GM19043 (cell line): ENCODE measurements at regions not wholly inside any gene's neighbourhood (a gene's known extent, or its start where the extent isn't known, plus 50 kb on each side); places are given as distances from the start of the nearest gene placed in this dataset.
A peak's percentile ranks its signal among the peaks of the same experiment; 100 is the strongest.

ENCODE experiments used
- ATAC-seq: cut with Tn5 transposase; IDR thresholded peaks from one replicate; pipeline ENCODE4 v1.9.1; 2021; ENCODE audit warnings: low read depth; ENCODE audit not compliant: unreplicated experiment

GRCh38 chr11:88448131-88448670 is 110.7 kb upstream of the CTSC start:
- ATAC-seq = no peak

DNA sequence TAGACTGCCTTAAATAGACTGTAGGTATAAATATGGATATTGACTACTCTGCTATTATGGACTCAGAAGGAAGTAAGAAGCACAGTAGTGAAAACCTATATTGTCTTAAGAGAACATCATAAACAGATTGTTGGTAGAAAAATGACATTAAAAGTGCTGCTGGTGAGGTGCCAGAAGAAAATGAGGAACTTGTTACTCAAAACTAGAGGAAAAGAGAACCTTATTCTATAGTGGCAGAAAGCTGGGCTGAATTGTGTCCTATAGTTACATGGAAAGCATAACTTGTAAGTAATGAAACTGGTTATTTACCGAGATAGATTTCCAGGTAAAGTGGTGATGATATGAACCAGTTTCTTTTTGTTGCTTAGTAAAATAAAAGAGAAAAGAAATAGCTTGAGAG is 109.7 kb upstream of the CTSC start:
- no peak for ATAC-seq

GRCh38 chr11:88439356-88439755 is 101.8 kb upstream of the CTSC start:
- ATAC-seq = no peak

- ATAC-seq = no peak
Measured at GRCh38 chr11:88438721-88439120, 101.2 kb upstream of the CTSC start.

DNA sequence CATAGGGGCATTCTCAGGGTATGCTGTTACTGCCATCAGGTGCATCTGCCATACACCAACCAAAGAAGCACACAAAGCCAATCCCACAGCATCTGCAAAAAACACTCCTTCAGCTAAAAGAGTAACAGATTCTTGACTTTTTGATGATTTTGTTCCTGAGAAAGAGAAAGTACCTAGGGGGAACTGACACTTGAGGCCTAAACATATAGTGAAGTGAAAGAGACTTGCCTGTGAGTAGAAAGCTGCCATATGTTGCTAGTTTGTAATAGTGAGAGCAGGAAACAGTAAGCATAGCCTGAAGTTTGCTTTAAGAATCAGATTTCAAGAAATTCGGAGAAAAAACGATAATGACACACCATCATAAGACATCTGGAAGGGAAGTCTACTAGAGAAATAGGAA is 97.9 kb upstream of the CTSC start:
- peak; percentile 98 for ATAC-seq

- no peak for ATAC-seq
Measured at GRCh38 chr11:88434333-88434976, 96.9 kb upstream of the CTSC start.

- ATAC-seq = no peak
Measured at GRCh38 chr11:88433536-88434230, 96.1 kb upstream of the CTSC start.

GRCh38 chr11:88431675-88432341 is 94.3 kb upstream of the CTSC start:
- ATAC-seq = no peak

GRCh38 chr11:88428959-88429358 is 91.4 kb upstream of the CTSC start:
- ATAC-seq = no peak

DNA sequence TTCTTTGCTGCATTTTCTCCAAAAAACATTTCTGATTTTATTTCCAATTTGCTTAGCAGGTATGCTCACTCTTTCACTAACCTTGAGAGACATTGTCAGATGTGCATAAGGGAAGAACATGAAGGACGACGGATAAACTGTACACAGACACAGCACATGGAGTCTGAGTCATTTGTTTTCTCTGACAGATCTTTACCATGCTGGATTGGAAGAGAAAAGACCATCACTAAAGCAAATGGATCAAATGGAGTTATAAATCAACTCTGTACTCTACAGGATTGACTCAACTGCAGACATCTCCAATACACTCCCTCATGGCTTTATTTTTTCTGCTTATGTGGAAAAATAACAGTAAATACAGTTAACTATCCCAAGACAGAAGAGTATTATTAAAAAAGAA is 90.2 kb upstream of the CTSC start:
- ATAC-seq = no peak

DNA sequence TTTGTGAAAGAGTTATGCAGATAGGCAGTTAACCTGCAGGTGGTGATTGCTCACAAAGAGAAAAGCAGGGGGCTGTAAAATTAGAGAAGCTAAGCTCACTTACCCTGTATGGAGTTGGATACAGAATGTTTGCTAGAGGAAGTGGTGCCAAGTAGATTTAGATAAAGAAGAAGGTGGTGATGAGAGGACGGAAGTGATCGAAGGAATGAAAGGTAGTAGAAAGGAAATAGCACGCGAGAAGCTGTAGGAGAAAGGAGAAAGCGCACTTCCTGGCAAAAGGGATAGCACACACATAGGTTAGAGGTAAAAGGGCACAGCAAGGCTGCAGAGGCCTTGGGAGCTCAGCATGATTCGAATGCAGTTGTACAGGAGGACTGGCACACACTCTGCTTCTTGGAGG is 87.3 kb upstream of the CTSC start:
- no peak for ATAC-seq

DNA sequence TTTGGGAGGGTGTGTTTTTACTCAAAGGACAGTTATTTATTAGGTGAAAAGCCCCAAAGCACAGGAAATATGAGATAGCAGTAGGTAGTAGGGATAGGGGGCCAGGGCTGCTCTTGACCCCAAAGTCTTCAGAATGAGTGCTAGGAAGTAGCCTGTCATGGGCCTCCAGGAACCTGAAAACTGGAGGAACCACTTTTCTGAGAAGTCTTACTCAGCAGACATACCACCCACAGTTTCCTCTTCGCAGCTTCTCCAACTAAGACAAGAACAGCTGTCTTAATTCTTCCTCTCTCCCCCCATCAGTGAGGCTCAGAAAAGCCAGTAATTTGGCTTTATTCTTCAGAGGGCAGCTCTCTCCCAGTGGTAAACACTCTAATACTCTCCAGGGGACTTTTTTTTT is 84.0 kb upstream of the CTSC start:
- peak; percentile 70 for ATAC-seq

DNA sequence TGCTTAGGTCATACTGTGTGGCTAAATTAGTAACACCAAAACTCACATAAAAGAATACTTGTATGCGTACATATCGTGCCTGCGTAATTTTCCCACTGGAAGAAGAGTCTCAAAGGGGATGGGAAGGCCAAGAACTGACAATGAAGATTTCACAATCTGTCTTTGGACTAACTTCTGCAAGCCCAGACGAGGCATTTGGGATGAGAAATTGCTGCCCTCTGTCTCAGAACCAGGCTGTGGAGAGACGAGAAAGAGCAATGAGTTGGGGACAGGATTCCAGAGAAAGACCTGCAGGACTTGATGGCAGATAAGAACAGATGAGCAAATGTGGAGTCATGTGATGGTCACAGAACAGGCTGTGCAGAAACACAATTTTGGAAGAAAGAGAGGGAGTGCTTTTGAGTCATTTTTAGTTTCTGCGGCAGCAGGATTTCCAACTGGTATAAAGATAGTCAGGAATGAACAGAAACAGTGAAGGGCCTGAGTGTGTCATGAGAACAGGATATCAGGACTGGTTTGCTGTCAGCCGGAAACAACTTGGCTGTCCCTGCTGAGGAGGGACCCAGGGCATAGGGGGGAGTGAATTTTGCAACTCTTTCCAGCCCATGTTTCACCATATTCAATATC is 82.7 kb upstream of the CTSC start:
- no peak for ATAC-seq

DNA sequence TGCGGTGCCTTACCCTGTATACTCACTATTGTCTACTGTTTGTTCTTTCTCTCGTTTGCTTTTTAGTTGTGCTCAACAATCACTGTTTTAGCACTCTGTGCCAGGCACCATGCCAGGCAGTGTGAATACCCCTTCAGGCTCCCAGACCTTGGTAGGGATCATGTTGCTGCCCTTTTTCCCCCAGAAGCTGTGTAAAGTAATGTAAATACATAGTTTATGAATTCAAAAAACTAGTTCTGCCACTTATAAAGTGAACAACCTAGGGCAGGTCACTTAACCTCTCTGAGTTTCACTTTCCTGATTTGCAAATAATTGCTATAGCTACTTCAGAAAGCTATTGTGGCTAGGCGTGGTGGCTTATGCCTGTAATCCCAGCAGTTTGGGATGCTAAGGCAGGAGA is 81.0 kb upstream of the CTSC start:
- ATAC-seq = no peak

- ATAC-seq = no peak
Measured at GRCh38 chr11:88415495-88415894, 78.0 kb upstream of the CTSC start.

DNA sequence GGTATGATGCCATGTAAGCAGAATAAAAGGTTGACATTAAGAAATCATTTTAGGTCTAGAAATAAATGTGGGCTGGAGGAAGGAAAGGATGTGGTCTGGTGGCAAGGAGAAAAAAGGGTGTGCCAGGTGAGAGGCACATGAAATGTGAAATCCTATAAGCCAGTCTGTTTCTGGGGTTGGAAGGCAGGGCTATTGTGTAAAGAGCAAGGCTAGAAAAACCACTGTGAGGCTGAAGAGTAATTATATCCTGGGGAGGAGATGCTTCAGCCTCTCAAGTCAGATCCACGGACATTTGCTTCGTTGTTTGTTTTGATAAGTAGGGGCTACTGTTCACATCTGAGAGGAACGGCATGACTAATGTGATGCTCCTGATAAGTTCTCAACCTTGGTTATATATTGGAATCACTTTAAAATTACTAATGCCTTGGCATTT is 77.5 kb upstream of the CTSC start:
- ATAC-seq = no peak

DNA sequence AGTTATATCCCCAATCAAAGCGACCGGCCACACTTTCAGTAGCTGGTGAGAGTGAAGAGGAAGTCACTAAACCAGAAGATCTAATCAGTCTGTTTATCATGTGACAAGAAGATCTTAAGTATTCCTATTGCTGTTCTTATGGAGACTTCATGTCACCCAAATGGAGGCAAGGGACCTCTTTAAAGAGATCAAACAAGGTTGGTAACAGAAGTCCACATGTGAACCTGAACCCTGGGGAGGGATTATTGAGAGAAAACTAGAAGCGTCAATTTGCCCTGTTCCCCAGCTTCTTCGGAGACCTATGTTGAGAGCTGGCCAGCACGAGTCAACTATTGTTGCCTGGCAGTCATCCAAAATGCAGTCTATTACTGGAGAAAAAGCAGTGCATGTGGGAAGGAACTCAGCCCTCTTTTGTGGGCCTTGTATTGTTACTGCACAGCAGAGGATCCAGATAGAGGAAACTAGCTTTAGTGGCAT is 76.9 kb upstream of the CTSC start:
- no peak for ATAC-seq

DNA sequence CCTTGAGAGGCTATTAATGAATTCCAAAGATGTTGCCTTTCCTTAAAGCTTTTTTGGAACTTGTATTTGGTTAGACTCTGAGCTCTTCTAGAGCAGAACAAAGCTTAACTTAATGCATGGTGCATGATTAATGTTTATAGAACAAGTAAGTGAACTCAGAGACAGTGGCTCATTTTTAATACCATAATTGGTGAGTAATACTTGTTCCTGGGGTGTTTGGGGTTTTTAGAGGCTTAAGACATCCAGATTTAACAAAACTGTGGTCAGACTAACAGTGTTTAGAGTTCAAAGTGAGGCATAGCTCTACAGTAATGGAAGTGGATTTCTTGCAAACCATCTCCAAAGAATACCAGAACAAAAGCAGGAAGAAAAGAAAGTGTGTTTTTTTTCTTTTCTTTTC is 73.7 kb upstream of the CTSC start:
- ATAC-seq = no peak

- ATAC-seq = no peak
Measured at GRCh38 chr11:88410656-88411055, 73.1 kb upstream of the CTSC start.

DNA sequence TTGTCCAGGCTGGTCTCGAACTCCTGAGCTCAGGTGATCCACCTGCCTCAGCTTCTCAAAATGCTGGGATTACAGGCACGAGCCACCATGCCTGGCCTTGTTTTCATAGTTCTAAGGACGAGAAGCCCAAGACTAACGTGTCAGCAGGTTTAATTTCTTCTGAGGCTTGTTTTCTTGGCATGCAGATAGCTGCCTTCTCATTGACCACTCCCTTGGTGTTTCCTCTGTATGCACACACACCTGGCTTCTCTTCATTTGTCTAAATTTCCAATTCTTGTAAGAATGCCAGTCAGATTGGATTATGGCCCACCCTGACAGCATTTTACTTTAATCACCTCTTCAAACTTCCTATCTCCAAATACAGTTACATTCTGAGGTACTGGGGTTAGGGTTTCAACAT is 72.5 kb upstream of the CTSC start:
- ATAC-seq = no peak

GRCh38 chr11:88406876-88407275 is 69.3 kb upstream of the CTSC start:
- ATAC-seq = no peak
